Loucy (cell line): ENCODE measurements at regions not wholly inside any gene's neighbourhood (a gene's known extent, or its start where the extent isn't known, plus 50 kb on each side); places are given as distances from the start of the nearest gene placed in this dataset.

Experiments used
- H2AFZ ChIP-seq: fragments of 200-600 bp; sonication (generic); 2 replicates; pipeline ENCODE4 v1.6.0; 2016; ENCODE audit warnings: antibody characterized with exemption, mild to moderate bottlenecking, low read length, moderate library complexity
- H3F3A ChIP-seq: fragments of 200-600 bp; 2 replicates; pipeline ENCODE4 v1.6.0; 2016; ENCODE audit warnings: antibody characterized with exemption, low read depth, mild to moderate bottlenecking
- H3K27me3 ChIP-seq: fragments of 200-600 bp; sonication (generic); 2 replicates; pipeline ENCODE4 v1.6.1; 2014; ENCODE audit warnings: low read length, mild to moderate bottlenecking; ENCODE audit not compliant: insufficient read depth, poor library complexity, severe bottlenecking
- H3K36me3 ChIP-seq: fragments of 200-600 bp; sonication (generic); 2 replicates; pipeline ENCODE4 v1.6.1; 2016; ENCODE audit warnings: low read length; ENCODE audit not compliant: insufficient read depth
- H3K4me1 ChIP-seq: fragments of 200-600 bp; sonication (generic); 2 replicates; pipeline ENCODE4 v1.5.1; 2014; ENCODE audit warnings: low read length, mild to moderate bottlenecking; ENCODE audit not compliant: insufficient read depth, poor library complexity, severe bottlenecking
- H3K4me2 ChIP-seq: fragments of 200-600 bp; sonication (generic); 2 replicates; pipeline ENCODE4 v1.6.0; 2014; ENCODE audit warnings: antibody characterized with exemption, low read length, low read depth, mild to moderate bottlenecking; ENCODE audit not compliant: poor library complexity, severe bottlenecking
- H3K4me3 ChIP-seq: fragments of 200-600 bp; sonication (generic); 2 replicates; pipeline ENCODE4 v1.5.1; 2014; ENCODE audit warnings: low read length, mild to moderate bottlenecking, mixed read lengths; ENCODE audit not compliant: poor library complexity, severe bottlenecking
- H3K79me2 ChIP-seq: fragments of 200-600 bp; sonication (generic); 2 replicates; pipeline ENCODE4 v1.6.1; 2014; ENCODE audit warnings: low read length; ENCODE audit not compliant: insufficient read depth
- H3K9ac ChIP-seq: fragments of 200-600 bp; sonication (generic); 2 replicates; pipeline ENCODE4 v1.6.0; 2014; ENCODE audit warnings: mild to moderate bottlenecking, low read depth, low read length, moderate library complexity; ENCODE audit not compliant: poor library complexity, severe bottlenecking
- H3K9me2 ChIP-seq: fragments of 200-600 bp; sonication (generic); replicated peaks from 2 replicates; pipeline ENCODE4 v1.6.1; 2016; ENCODE audit warnings: low read depth, low read length, mixed read lengths
- H3K9me3 ChIP-seq: fragments of 200-600 bp; sonication (generic); 2 replicates; pipeline ENCODE4 v1.6.1; 2014; ENCODE audit warnings: mild to moderate bottlenecking, antibody characterized with exemption, low read length, low read depth; ENCODE audit not compliant: insufficient read depth
- H4K20me1 ChIP-seq: fragments of 200-600 bp; sonication (generic); 2 replicates; pipeline ENCODE4 v1.6.0; 2014; ENCODE audit warnings: antibody characterized with exemption, low read length, mild to moderate bottlenecking; ENCODE audit not compliant: insufficient read depth, poor library complexity, severe bottlenecking
- CTCF ChIP-seq: fragments of 200-600 bp; sonication (generic); conservative IDR thresholded peaks from 2 replicates; pipeline ENCODE4 v1.5.1; 2014; ENCODE audit warnings: mild to moderate bottlenecking, antibody characterized with exemption, low read length
- EZH2phosphoT487 ChIP-seq: fragments of 200-600 bp; IDR thresholded peaks from 2 replicates; pipeline ENCODE4 v1.6.1; 2018; ENCODE audit warnings: antibody characterized with exemption, mild to moderate bottlenecking, moderate library complexity, borderline replicate concordance

- Histone ChIP-seq H3K27me3 (no peaks in the 10 kb centered on the region), H4K20me1 (no peaks in the 10 kb centered on the region), H3K79me2 (no peaks in the 10 kb centered on the region), H3K9me3 (no peaks in the 10 kb centered on the region), H3K4me2 (no peak overlapping the region), H3K9ac (no peak overlapping the region), H2AFZ (no peak overlapping the region), H3K4me1 (no peaks in the 10 kb centered on the region), H3K36me3 (no peaks in the 10 kb centered on the region), H3K9me2 (no peaks in the 10 kb centered on the region), H3K4me3 (no peak overlapping the region), H3F3A (no peaks in the 10 kb centered on the region)
- TF ChIP-seq EZH2phosphoT487 = no peak
- TF ChIP-seq CTCF = no peak
Observed at GRCh38 chr12:127005406-127005805, 1261.6 kb upstream of the TMEM132C start.

GRCh38 chr12:127006972-127007371 is 1260.0 kb upstream of the TMEM132C start:
- no peaks in the 10 kb centered on the region for H3K27me3 ChIP-seq
- no peaks in the 10 kb centered on the region for H3F3A ChIP-seq
- H3K4me1 ChIP-seq = no peaks in the 10 kb centered on the region
- H3K9me3 ChIP-seq = no peaks in the 10 kb centered on the region
- H3K79me2 ChIP-seq = no peaks in the 10 kb centered on the region
- H3K9me2 ChIP-seq = no peaks in the 10 kb centered on the region
- no peak overlapping the region for H3K9ac ChIP-seq
- H2AFZ ChIP-seq = no peak overlapping the region
- H3K36me3 ChIP-seq = no peaks in the 10 kb centered on the region
- no peak overlapping the region for H3K4me3 ChIP-seq
- H3K4me2 ChIP-seq = no peak overlapping the region
- TF ChIP-seq EZH2phosphoT487 (no peak), CTCF (no peak)
- no peaks in the 10 kb centered on the region for H4K20me1 ChIP-seq

GRCh38 chr12:127008755-127009403 is 1258.1 kb upstream of the TMEM132C start:
- Histone ChIP-seq H3K4me1 (no peaks in the 10 kb centered on the region), H3K4me3 (no peak overlapping the region), H3K27me3 (no peaks in the 10 kb centered on the region), H3K79me2 (no peaks in the 10 kb centered on the region), H3K9ac (no peak overlapping the region), H3K4me2 (no peak overlapping the region), H3F3A (no peaks in the 10 kb centered on the region), H3K9me2 (no peaks in the 10 kb centered on the region), H3K36me3 (no peaks in the 10 kb centered on the region), H3K9me3 (no peaks in the 10 kb centered on the region), H2AFZ (no peak overlapping the region), H4K20me1 (no peaks in the 10 kb centered on the region)
- TF ChIP-seq CTCF = no peak
- no peak for TF ChIP-seq EZH2phosphoT487
